NCI-H510A (cell line): ENCODE measurements at regions not wholly inside any gene's neighbourhood (a gene's known extent, or its start where the extent isn't known, plus 50 kb on each side); places are given as distances from the start of the nearest gene placed in this dataset.

Experiments used
- DNase-seq: peaks from one replicate; lab custom pipeline; 2025; lab: John Stamatoyannopoulos, UW

DNA sequence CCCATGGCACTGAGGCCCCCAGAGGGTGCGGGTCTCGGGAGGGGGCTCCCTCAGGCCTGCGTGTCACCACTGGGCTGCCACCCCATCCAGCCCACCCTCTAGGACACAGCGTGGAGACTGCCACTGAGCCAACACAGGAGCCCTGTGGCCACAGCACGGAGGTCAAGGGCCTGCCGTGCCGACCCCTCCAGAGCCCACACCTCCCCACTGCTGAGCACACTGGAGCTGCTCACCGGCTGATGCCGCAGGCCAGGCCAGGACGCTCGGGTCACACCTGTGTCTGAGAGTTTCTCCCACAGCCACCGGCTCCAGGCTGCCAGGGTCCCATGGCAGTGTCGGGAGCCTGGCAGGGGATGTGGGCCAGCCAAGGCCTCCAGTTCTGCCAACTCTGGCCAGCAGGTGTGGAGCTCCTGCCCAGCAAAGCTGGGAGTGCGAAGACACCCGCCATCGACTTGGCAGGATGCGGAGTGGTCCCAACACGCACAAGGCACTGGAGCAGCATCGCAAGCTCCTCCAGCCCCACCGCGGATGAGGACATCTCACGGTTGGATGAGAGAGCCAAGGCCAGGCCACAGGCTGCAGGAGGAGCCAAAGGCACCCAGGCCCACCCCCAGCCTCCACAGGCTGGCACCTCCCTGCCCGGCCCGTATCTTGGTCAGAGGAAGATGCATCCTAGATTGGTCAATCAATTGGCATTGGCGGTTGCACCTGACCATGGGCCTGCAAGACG, 187.1 kb downstream of the BRD1 start:
- no peak for DNase-seq

DNA sequence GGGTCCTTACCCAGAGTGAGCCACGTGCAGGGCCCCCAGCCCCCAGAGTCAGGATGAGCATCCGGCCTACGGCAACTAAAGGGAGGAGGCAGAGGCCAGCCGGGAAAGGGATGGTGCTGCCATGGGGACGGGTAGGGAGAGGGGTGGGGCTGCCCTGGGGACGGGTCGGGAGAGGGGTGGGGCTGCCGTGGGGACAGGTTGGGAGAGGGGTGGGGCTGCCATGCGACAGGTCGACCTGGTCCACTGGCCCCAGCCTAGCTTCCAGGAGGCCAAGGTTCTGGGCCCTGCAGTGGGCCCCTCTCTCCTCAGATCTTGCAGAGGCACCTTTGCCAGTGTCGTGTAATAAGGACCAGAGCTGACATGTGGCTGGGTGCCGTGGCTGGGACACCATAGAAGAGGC, 187.7 kb downstream of the BRD1 start:
- DNase-seq: no peak

GRCh38 chr22:49638788-49639187, 188.9 kb downstream of the BRD1 start:
- no peak for DNase-seq

DNA sequence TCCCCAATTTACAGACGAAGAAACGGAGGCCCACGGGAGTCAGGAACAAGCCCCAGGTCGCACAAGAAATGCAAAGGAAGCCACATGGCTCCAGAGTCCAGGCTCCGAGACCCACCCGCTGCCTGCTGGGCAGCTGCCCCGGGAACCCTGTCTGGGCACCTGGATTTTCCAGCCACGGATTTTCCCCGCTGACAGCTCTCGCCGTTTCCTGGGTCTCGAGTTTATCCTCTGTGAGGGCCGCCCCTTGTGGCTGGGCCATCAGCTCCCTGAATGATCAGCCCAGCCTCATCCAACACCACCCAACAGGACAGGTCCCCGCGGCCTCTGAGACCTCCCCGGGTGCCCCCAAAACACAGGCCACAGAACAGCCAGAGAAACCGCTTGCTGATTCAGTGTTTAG, 189.7 kb downstream of the BRD1 start:
- no peak for DNase-seq

DNA sequence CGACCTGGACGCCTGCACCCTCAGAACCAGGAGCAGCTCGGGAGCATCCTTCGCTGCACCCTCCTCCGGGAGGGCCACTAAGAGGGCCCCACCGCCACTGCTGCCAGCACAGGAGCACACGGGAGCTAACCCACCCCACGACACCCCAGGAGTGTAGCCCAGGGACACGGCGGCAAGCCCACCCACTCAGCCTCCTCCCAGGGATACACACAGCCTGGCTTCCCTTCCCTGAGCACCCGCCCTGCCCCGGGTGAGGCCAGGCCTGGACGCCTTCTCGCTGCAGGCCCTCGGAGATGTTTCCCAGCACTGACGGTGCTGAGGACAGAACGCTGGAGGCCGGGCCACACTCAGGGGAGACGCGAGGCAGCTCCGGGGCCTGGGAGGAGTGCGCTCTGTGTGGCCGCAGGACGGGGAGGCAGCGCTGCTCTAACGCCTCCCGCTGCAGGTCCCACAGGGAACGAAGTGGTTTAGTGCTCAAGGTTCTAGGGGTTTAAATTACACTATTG, 190.4 kb downstream of the BRD1 start:
- DNase-seq: no peak

GRCh38 chr22:49636649-49637048, 191.0 kb downstream of the BRD1 start:
- DNase-seq: no peak

DNA sequence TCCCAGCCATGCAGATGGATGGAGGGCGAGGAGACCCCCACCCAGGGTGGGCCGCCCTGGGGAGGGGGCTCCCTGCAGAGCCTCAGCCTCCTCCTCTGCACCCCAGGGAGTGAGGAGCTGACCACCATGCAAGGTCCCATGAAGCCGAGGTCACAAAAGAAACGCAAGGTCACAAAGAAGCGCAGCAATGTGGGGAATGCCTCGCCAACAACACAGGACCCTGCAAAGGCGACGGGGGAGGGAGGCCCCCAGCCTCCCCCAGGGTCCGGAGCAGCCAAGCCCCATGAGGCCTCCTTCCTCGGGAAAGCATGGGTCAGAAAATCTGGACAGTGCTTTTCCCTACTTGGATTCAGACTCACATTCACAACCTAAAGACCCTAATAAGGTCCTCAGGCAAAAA, 191.5 kb downstream of the BRD1 start:
- no peak for DNase-seq

- DNase-seq: no peak
These were observed 193.5 kb downstream of the BRD1 start for GRCh38 chr22:49634006-49634772.

GRCh38 chr22:49633010-49633324, 194.7 kb downstream of the BRD1 start:
- peak; percentile 36 for DNase-seq

DNA sequence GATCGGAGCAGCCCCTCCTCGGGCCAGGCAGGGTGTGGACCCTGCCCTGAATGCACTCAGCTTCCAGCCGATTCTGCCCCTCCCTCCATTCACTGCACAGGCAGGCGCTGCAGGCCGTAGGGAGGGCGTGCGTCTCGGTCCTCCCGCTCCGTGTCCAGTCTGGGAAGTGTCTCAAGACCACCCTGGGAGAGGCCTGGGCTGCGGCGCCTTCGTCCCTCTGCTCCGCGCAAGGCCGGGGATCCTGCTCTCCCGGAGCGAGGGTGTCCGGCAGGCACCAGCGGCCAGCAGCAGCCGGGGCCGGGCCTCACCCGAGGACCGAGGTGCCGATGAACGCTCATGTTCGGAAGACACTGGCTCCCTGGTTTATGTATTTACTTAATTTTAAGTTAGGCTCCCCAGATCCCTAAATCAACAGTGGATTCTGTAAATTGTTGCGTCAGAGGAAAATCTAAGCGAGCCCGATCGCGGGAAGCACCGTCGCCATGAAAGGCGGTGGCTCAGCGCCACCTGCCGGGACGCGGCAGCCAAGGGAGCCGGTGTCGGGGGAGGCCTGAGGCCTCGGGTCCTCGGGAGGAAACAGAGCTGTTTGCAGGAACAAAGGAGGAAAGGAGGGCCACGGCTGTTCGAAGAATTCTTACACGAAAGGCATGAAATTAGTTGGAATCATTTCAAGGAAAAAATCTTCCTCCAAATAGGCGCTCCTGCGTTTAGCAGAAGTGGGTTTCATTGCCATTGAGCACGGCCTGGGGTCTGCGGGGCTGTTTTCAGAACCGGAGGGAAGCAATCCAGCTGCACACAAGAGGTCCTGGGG, 195.3 kb downstream of the BRD1 start:
- DNase-seq: peak; percentile 53

DNA sequence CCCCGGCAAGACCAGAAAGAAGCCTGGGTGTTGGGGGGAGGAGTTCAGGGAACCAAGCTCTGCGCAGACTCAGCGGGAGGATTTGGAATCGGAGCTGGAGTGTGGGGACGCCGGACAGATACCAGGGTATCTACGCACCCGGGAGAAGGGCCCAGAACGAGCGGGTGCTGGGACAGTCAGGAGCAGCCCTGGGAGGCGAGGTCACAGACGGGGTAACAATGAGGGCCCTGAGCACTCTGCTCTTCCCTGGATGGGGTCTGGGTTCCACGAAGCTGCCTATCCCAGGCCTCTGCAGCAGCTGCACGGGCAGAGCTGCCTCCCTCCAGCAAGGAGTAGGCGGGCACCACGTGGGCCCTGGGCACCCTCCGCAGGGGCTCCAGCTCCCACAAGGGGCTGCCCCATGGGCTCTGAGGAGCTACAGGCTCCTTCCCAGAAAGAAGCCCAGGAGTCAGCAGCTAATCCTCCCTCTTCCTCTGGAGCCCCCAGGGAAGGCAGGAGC, 197.2 kb downstream of the BRD1 start:
- DNase-seq: no peak

DNA sequence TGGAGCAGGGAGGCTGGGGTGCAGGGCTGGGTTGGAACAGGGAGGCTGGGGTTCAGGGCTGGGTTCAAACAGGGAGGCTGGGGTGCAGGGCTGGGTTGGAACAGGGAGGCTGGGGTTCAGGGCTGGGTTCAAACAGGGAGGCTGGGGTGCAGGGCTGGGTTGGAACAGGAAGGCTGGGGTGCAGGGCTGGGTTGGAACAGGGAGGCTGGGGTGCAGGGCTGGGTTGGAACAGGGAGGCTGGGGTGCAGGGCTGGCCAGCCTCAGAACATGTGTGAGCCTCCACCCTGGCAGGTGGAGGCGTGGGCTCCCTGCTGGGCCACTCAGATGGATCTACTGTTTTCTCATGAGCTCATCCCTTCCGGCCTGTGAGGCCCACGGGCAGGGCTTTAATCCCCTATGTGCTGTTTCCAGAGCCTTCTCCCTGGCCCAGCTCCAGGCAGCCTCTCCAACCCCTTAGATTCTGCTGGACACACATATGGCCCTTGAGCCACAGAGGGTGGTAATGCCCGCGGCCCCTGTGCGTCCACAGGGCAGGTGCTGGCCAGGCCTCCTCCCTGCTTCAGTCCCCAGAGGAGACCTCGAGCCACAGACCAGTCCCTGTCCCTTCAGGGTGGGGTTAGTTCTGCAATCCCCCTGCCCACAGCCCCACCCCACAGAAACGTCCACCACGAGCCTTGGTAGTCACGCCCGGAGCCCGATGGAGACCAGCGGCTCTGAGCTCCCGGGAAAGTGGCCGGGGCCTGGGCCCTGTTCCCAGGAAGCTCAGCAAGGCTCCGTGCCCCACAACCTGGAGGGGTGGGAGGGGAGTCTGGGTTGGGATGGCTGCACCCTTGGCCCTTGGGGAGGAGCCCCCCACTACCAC, 197.9 kb downstream of the BRD1 start:
- peak; percentile 48 for DNase-seq

DNA sequence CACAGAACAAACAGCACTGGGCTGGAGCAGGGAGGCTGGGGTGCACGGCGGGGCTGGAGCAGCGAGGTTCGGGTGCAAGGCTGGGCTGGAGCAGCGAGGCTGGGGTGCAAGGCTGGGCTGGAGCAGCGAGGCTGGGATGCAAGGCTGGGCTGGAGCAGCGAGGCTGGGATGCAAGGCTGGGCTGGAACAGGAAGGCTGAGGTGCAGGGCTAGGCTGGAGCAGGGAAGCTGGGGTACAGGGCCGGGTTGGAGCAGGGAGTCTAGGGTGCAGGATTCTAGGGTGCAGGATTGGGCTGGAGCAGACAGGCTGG, 198.5 kb downstream of the BRD1 start:
- DNase-seq: no peak

GRCh38 chr22:49628391-49629260, 199.0 kb downstream of the BRD1 start:
- no peak for DNase-seq

GRCh38 chr22:49627217-49628181, 200.2 kb downstream of the BRD1 start:
- DNase-seq: no peak

DNA sequence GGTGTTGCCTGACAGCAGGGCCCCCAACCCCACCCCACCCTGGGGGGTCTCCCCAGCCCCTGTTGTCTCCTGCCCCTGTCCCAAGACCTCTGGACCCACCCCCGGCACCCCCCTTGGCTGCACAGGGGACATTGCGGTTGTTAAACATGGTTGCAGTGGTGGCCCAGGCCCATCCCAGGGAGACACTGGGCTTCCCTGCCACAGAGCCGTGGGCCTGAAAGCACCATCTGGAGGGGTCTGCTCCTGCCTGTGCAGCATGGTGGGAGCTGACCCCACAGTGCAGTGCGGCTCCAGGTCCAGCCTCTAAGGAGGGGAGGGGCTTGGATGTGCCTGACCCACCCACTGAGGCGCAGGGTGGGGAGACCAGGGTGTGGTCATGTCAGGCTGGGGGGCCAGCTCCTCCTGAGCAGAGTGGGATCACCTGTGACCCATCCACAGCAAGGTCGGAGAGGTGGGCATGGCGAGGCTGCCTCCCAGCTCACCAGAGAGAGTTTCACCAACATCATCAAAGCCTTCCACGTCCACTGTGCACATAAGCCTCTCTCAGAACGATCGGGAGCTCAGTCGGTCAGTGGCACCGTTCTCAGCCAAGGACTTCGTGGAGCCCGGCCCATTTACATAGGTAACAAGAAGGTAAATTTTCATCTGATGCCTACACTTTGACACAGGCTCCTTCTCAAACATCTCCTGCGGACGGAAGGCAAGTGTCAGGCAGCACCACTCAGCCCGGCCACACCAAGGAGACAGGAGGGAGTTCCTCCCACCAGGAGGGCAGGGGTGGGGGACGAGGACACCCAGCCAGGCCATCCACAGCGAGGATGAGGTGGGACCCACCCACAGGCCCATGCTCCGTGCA, 201.1 kb downstream of the BRD1 start:
- DNase-seq: no peak

- no peak for DNase-seq
These were observed 203.1 kb downstream of the BRD1 start for GRCh38 chr22:49624421-49625177.

DNA sequence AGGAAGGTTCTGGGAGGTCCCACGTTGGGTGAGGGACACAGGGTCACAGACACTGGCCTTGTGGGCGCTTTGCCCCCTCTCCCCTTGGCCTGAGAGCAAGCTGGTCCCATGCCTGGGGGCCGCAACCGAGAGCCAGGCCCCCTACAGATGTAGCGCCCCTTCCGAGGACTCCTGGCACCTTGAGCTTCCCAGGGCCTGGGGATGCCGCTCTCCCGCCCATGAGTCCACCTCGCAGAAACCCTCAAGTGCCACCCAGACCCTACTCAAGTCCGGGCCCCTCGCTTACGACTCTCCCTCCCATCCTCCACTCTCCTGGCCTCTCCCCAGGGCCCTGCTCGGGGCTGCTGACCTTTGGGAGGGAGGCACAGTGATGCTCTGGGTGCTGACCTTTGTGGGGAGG, 204.0 kb downstream of the BRD1 start:
- DNase-seq: no peak
